Osteoblast (primary cell): ENCODE measurements at regions not wholly inside any gene's neighbourhood (a gene's known extent, or its start where the extent isn't known, plus 50 kb on each side); places are given as distances from the start of the nearest gene placed in this dataset.
"Not testable (repeated sequence)": the region's sequence is repeated elsewhere in the genome, so short reads cannot be mapped to it uniquely, and the experiment has no call there.

Experiments used
- DNase-seq: peaks from one replicate; pipeline ENCODE4 v3.0.0; 2011; ENCODE audit warnings: low spot score, mixed read lengths; ENCODE audit not compliant: insufficient read length; ENCODE audit errors: missing footprints
- H2AFZ ChIP-seq: 2 replicates; pipeline ENCODE4 v1.6.0; 2011; ENCODE audit warnings: mild to moderate bottlenecking, low read length
- H3K27ac ChIP-seq: 2 replicates; pipeline ENCODE4 v1.5.1; 2011; ENCODE audit warnings: mild to moderate bottlenecking, low read depth, low read length, moderate library complexity
- H3K27me3 ChIP-seq: 2 replicates; pipeline ENCODE4 v1.6.0; 2012; ENCODE audit warnings: mild to moderate bottlenecking, control low read depth, inconsistent platforms, low read length, moderate library complexity; ENCODE audit not compliant: insufficient read depth
- H3K36me3 ChIP-seq: 2 replicates; pipeline ENCODE4 v1.5.1; 2011; ENCODE audit warnings: mild to moderate bottlenecking, low read length, control low read depth, moderate library complexity; ENCODE audit not compliant: insufficient read depth
- H3K4me1 ChIP-seq: 2 replicates; pipeline ENCODE4 v1.5.1; 2011; ENCODE audit warnings: mild to moderate bottlenecking, low read length, control low read depth, moderate library complexity; ENCODE audit not compliant: insufficient read depth
- H3K4me2 ChIP-seq: 2 replicates; pipeline ENCODE4 v1.6.0; 2011; ENCODE audit warnings: mild to moderate bottlenecking, low read length; ENCODE audit not compliant: insufficient read depth
- H3K4me3 ChIP-seq: fragments of 200-600 bp; sonication (generic); 3 replicates; pipeline ENCODE4 v1.5.1; 2012; ENCODE audit warnings: mild to moderate bottlenecking, low read length, inconsistent platforms; ENCODE audit not compliant: insufficient read depth
- H3K79me2 ChIP-seq: 2 replicates; pipeline ENCODE4 v1.6.0; 2012; ENCODE audit warnings: mild to moderate bottlenecking, low read length, control low read depth, inconsistent platforms; ENCODE audit not compliant: insufficient read depth
- H3K9me3 ChIP-seq: 2 replicates; pipeline ENCODE4 v1.5.1; 2011; ENCODE audit warnings: low read depth, low read length, control low read depth
- H4K20me1 ChIP-seq: 2 replicates; pipeline ENCODE4 v1.6.0; 2012; ENCODE audit warnings: mild to moderate bottlenecking, low read length, control low read depth; ENCODE audit not compliant: insufficient read depth
- TF ChIP-seq, protein P1 (sequence below): IDR thresholded peaks from 2 replicates; pipeline ENCODE4 v1.5.1; 2011; ENCODE audit warnings: mild to moderate bottlenecking, low read depth, low read length, moderate library complexity; ENCODE audit errors: extremely low read depth

DNA sequence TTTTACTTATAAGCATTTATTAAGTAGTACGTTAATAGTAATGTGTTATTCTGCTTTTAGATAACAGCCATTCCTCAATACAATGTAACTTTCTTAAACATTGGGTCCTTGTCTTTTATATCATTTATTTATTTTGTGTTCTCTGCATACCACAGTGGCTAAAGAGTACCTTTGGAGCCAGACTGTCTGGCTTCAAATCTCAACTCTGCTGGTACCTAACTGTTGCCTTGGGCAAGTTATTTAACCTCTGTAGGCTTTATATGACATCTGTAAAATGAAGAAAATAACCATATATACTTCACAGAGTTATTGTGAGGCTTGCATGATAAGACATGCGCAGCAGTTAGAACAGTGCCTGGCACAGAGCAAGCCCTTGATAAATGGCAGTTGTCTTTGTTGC lies 397.6 kb downstream of the MDFIC start:
- H3K27ac ChIP-seq, result no peak overlapping the region
- no peak overlapping the region for H3K4me2 ChIP-seq
- DNase-seq, result no peak
- no peaks in the 10 kb centered on the region for H4K20me1 ChIP-seq
- TF ChIP-seq, protein P1, sequence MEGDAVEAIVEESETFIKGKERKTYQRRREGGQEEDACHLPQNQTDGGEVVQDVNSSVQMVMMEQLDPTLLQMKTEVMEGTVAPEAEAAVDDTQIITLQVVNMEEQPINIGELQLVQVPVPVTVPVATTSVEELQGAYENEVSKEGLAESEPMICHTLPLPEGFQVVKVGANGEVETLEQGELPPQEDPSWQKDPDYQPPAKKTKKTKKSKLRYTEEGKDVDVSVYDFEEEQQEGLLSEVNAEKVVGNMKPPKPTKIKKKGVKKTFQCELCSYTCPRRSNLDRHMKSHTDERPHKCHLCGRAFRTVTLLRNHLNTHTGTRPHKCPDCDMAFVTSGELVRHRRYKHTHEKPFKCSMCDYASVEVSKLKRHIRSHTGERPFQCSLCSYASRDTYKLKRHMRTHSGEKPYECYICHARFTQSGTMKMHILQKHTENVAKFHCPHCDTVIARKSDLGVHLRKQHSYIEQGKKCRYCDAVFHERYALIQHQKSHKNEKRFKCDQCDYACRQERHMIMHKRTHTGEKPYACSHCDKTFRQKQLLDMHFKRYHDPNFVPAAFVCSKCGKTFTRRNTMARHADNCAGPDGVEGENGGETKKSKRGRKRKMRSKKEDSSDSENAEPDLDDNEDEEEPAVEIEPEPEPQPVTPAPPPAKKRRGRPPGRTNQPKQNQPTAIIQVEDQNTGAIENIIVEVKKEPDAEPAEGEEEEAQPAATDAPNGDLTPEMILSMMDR, result no peak
- no peaks in the 10 kb centered on the region for H3K27me3 ChIP-seq
- H3K4me3 ChIP-seq, result no peak overlapping the region
- H3K79me2 ChIP-seq, result no peaks in the 10 kb centered on the region
- H3K9me3 ChIP-seq, result no peaks in the 10 kb centered on the region
- H2AFZ ChIP-seq, result no peak overlapping the region
- no peaks in the 10 kb centered on the region for H3K36me3 ChIP-seq
- H3K4me1 ChIP-seq, result no peaks in the 10 kb centered on the region

DNA sequence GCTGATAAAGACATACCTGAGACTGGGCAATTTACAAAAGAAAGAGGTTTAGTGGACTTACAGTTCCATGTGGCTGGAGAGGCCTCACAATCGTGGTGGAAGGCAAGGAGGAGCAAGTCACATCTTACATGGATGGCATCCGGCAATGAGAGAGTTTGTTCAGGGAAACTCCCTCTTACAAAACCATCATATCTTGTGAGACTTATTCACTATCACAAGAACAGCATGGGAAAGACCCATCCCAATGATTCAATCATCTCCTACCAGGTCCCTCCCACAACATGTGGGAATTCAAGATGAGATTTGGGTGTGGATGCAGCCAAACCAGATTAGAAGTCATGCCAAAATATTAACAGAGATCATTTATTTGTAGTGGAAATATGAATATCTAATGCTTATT lies 388.4 kb downstream of the MDFIC start:
- DNase-seq, H3K36me3 ChIP-seq, H2AFZ ChIP-seq, H3K27ac ChIP-seq, H3K4me1 ChIP-seq, H3K4me3 ChIP-seq, H3K9me3 ChIP-seq, H3K79me2 ChIP-seq, H3K4me2 ChIP-seq, H4K20me1 ChIP-seq, H3K27me3 ChIP-seq: not testable (repeated sequence)

DNA sequence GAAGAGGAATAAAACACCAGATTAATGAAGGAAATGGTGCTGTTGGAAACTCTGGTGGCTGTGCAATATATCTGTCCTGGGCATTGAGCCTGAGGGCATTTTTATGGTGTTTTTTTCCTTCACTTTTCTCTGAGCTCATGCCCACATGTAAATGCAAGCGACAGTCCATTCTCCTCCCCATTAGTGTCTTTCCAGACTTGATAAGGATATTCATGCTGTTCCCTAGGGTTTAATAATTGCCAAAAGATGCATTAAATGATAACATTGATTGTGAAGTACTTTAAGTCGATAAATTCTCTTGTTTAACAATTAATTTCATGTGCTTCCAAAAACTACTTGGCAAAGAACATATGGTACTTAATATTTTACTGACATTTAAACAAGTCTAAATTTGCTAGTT lies 384.7 kb downstream of the MDFIC start:
- Histone ChIP-seq H3K36me3 (no peaks in the 10 kb centered on the region), H3K27ac (no peak overlapping the region), H3K79me2 (no peaks in the 10 kb centered on the region), H4K20me1 (no peaks in the 10 kb centered on the region), H3K9me3 (no peaks in the 10 kb centered on the region), H3K4me3 (no peak overlapping the region), H3K27me3 (no peaks in the 10 kb centered on the region), H2AFZ (no peak overlapping the region), H3K4me1 (no peaks in the 10 kb centered on the region), H3K4me2 (no peak overlapping the region)
- DNase-seq, result no peak
- TF ChIP-seq, protein P1, result no peak

DNA sequence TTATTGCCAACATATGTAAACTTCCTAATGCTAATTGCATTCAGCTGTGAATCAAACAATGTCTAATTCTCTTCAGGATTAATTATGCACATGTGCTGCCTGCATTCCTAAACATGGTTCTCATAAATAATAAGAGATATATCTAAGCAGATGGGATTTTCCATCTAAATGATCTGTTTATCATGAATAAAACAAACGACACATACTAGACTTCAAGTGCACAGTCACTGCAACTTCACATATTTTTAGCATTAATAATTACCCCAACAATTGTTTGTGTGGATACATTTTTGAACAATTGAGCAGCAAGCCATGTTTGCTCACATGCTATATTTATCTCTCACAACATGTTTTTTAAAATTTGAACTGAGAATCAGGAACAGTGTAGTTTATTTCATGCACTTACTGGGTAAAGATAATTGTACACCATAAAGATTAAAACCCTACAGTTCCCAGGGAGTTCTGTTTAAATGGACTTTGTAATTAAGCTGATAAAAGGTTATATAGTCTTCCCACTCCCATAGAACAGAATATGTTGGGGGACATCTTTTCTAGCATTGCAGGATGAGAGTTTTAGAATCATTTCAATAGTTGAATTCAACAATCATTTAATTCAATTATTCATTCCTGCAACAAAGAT lies 378.5 kb downstream of the MDFIC start:
- Histone ChIP-seq H4K20me1 (no peaks in the 10 kb centered on the region), H2AFZ (no peak overlapping the region), H3K27ac (no peak overlapping the region), H3K36me3 (no peaks in the 10 kb centered on the region), H3K27me3 (no peaks in the 10 kb centered on the region), H3K79me2 (no peaks in the 10 kb centered on the region), H3K4me1 (peaks cover 9% of the 10 kb centered on the region), H3K9me3 (no peaks in the 10 kb centered on the region), H3K4me3 (no peak overlapping the region), H3K4me2 (no peak overlapping the region)
- TF ChIP-seq, protein P1, result no peak
- peak; percentile 42 for DNase-seq
